ENCODE measurements at regions not wholly inside any gene's neighbourhood (a gene's known extent, or its start where the extent isn't known, plus 50 kb on each side); places are given as distances from the start of the nearest gene placed in this dataset.

DNA sequence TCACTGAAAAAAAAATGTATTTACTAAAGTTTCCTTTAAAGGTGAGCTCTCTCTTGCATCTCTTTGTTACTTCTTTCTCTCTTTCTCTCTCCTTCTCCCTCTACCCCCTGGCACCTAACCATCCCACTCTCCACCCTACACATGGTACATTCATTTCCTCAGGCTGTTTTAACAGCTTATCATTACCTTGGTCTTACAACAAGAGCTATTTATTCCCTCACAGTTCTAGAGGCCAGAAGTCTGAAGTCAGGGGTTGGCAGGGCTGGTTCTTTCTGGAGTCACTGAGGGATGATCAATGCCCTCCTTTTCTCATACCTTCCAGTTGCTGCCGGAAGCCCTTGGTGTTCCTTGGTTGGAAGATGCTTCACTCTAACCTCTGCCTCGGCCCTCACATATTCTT, 91.1 kb upstream of the DSCAM start:
- Histone ChIP-seq H3K9me2 (ENCODE audit: insufficient read depth, low read length) (no peaks in the 10 kb centered on the region), H3K4me2 (ENCODE audit: low read length) (no peak overlapping the region), H3K9me3 (ENCODE audit: low read length) (no peaks in the 10 kb centered on the region), H3K27ac (ENCODE audit: low read length) (no peak overlapping the region), H4K20me1 (ENCODE audit: insufficient read depth) (no peaks in the 10 kb centered on the region), H3K27me3 (ENCODE audit: insufficient read depth, low read depth, low read length) (no peaks in the 10 kb centered on the region), H3K4me3 (ENCODE audit: low read length) (no peak overlapping the region), H3F3A (ENCODE audit: insufficient read depth, low read length, poor library complexity, severe bottlenecking) (no peaks in the 10 kb centered on the region), H3K9ac (ENCODE audit: low read length) (no peak overlapping the region), H3K36me3 (ENCODE audit: insufficient read depth, low read length) (no peaks in the 10 kb centered on the region), H2AFZ (ENCODE audit: low read depth, low read length) (no peak overlapping the region), H3K79me2 (replicated peaks; ENCODE audit: insufficient read depth, low read length) (no peaks in the 10 kb centered on the region)
- TF ChIP-seq, protein P1, sequence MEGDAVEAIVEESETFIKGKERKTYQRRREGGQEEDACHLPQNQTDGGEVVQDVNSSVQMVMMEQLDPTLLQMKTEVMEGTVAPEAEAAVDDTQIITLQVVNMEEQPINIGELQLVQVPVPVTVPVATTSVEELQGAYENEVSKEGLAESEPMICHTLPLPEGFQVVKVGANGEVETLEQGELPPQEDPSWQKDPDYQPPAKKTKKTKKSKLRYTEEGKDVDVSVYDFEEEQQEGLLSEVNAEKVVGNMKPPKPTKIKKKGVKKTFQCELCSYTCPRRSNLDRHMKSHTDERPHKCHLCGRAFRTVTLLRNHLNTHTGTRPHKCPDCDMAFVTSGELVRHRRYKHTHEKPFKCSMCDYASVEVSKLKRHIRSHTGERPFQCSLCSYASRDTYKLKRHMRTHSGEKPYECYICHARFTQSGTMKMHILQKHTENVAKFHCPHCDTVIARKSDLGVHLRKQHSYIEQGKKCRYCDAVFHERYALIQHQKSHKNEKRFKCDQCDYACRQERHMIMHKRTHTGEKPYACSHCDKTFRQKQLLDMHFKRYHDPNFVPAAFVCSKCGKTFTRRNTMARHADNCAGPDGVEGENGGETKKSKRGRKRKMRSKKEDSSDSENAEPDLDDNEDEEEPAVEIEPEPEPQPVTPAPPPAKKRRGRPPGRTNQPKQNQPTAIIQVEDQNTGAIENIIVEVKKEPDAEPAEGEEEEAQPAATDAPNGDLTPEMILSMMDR (IDR thresholded peaks at IDR 0.05; ENCODE audit: poor library complexity, severe bottlenecking) = no peak
- TF ChIP-seq RAD21 (conservative IDR thresholded peaks at IDR 0.05) (no peak), TAF1 (IDR thresholded peaks at IDR 0.05; ENCODE audit: low read depth) (no peak)

GRCh38 chr21:40938611-40939010, 91.7 kb upstream of the DSCAM start:
- no peak overlapping the region for H2AFZ ChIP-seq (ENCODE audit: low read depth, low read length)
- no peak overlapping the region for H3K4me2 ChIP-seq (ENCODE audit: low read length)
- no peaks in the 10 kb centered on the region for H3K36me3 ChIP-seq (ENCODE audit: insufficient read depth, low read length)
- no peaks in the 10 kb centered on the region for H3K9me3 ChIP-seq (ENCODE audit: low read length)
- no peaks in the 10 kb centered on the region for H3F3A ChIP-seq (ENCODE audit: insufficient read depth, low read length, poor library complexity, severe bottlenecking)
- TF ChIP-seq TAF1 (IDR thresholded peaks at IDR 0.05; ENCODE audit: low read depth) (no peak), RAD21 (conservative IDR thresholded peaks at IDR 0.05) (no peak), SMC3 (conservative IDR thresholded peaks at IDR 0.05; ENCODE audit: poor library complexity) (no peak), MXI1 (conservative IDR thresholded peaks at IDR 0.05; ENCODE audit: poor library complexity, severe bottlenecking) (no peak), REST (IDR thresholded peaks at IDR 0.05; ENCODE audit: borderline replicate concordance) (no peak), POLR2AphosphoS5 (IDR thresholded peaks at IDR 0.05) (no peak), EZH2 (IDR thresholded peaks at IDR 0.05; ENCODE audit: borderline replicate concordance, insufficient read depth, low read length, poor library complexity, severe bottlenecking) (no peak), EP300 (conservative IDR thresholded peaks at IDR 0.05; ENCODE audit: poor library complexity, severe bottlenecking) (no peak)
- TF ChIP-seq, protein P1 (IDR thresholded peaks at IDR 0.05; ENCODE audit: poor library complexity, severe bottlenecking) = no peak
- no peaks in the 10 kb centered on the region for H4K20me1 ChIP-seq (ENCODE audit: insufficient read depth)
- H3K9me2 ChIP-seq (ENCODE audit: insufficient read depth, low read length) = no peaks in the 10 kb centered on the region
- H3K4me3 ChIP-seq (ENCODE audit: low read length) = no peak overlapping the region
- no peak overlapping the region for H3K27ac ChIP-seq (ENCODE audit: low read length)
- no peaks in the 10 kb centered on the region for H3K27me3 ChIP-seq (ENCODE audit: insufficient read depth, low read depth, low read length)
- H3K79me2 ChIP-seq (replicated peaks; ENCODE audit: insufficient read depth, low read length) = no peaks in the 10 kb centered on the region
- H3K9ac ChIP-seq (ENCODE audit: low read length) = no peak overlapping the region
